GM19467 (cell line): ENCODE measurements at regions not wholly inside any gene's neighbourhood (a gene's known extent, or its start where the extent isn't known, plus 50 kb on each side); places are given as distances from the start of the nearest gene placed in this dataset.

ENCODE experiments used
- ATAC-seq: cut with Tn5 transposase; IDR thresholded peaks from one replicate; pipeline ENCODE4 v1.9.1; 2021; ENCODE audit warnings: mild to moderate bottlenecking, moderate library complexity; ENCODE audit not compliant: unreplicated experiment

DNA sequence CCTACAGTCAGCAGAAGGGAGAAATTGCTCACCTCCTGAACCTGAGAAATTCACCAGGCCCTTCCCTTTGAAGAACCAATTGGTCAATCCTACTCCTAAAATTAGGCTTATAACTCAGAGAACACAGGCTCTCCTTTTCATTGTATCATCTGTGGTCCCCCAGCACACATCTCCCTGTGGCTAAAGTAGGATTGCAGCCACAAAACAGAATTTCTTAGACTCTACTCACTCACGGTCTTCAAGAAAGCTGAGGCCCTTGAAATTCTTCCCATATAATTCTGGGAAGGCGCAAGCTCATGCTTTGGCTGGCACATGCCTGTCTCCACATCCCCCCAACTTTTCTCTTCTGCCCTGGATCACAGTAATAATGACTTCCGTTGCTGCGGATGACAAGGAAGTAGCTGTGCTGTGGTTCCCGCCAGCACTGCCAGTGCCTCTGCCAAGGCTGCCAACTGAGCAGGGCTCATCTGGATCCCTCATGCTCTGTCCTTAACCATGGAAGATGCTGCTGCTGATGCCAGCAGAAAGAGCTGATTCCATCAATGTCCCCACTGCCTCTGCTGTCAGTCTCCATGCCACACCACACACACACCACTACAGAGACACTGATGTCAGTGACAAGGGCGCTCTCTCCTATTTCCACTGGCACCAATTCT lies 200.6 kb upstream of the POU2AF2 start:
- ATAC-seq, result no peak

DNA sequence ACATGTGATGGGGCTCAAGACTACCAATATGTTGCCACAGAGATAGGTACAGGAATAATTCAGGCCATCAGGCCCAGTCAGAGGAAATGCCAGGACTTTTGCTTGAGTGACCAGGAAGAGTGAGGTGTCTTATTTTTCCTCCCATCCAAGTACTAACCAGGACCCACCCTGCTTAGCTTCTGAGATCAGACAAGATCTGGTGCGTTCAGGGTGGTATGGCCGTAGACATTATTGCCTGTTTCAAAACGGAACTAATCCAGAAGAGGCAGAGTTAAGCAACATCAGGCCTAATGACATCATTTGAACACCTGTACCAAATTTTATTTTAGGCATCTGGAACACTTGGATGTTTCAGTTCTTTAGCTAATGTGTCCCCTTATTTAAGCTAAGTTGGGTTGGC lies 205.5 kb upstream of the POU2AF2 start:
- no peak for ATAC-seq

GRCh38 chr11:111035746-111036145 lies 209.8 kb upstream of the POU2AF2 start:
- no peak for ATAC-seq

- no peak for ATAC-seq
Observed at GRCh38 chr11:111026241-111026640, 219.3 kb upstream of the POU2AF2 start.

GRCh38 chr11:111021131-111021530 lies 224.4 kb upstream of the POU2AF2 start:
- ATAC-seq, result no peak

GRCh38 chr11:111019871-111020670 lies 225.5 kb upstream of the POU2AF2 start:
- no peak for ATAC-seq

GRCh38 chr11:111019451-111019850 lies 226.1 kb upstream of the POU2AF2 start:
- no peak for ATAC-seq

DNA sequence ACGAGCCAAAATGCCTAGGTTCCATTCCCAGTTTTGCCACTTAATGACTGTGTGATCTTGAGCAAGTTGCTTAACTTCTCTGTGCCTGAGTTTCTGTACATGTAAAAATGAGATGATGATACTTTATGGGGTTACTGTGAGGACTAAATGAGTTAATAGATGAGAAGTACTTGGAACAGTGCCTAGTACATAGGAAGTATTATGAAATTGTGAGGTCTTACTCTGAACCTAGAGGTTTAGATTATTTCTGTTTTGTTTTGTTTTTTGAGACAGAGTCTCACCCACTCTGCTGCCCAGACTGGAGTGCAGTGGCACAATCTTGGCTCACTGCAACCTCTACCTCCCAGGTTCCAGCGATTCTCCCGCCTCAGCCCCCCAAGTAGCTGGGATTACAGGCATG lies 227.0 kb upstream of the POU2AF2 start:
- no peak for ATAC-seq

- no peak for ATAC-seq
Observed at GRCh38 chr11:111012491-111012890, 233.0 kb upstream of the POU2AF2 start.

GRCh38 chr11:111011275-111011594 lies 234.3 kb upstream of the POU2AF2 start:
- no peak for ATAC-seq

DNA sequence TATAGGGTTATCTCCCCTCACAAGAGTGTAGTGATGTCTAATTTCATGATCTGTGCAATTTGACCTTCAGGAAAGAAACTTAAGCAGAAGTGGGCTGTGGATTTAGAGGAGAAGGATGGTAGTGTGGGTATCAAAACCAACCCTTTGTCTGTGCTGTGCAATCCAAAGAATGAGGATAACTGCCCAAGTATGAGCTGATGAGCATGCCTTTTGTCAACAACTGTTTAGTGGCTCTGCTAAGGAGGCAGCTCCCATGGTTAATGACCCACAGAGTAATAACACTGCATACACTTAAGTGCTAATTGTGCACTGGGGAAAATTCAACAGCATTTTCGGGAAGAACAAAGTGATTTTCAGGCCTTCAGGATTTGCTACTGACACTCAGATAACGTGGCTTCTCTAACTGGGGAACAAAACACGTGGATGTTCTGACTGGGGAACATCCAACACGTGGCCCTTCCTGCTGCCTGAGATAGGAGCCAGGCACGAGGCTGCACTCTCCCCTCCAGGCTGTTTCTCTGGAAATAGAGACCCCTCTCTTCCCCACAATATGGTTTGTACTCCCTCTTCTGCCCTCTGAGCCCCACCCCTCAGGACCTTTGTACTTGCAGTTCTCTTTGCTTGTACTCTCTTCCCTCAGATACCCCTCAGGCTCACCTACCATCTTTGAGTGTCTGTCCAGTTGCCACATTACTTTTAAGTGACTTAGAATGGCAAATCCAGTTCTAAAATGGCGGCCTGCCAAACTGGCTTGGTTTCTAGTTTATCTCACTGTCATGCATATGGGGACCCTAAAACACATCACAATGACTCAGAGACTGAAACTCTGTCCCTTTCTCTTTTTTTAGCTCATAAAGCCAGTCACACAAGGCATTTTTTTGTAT lies 234.9 kb upstream of the POU2AF2 start:
- ATAC-seq, result no peak

GRCh38 chr11:111006227-111006626 lies 239.3 kb upstream of the POU2AF2 start:
- ATAC-seq, result no peak

GRCh38 chr11:111001986-111002611 lies 243.4 kb upstream of the POU2AF2 start:
- ATAC-seq, result no peak

- no peak for ATAC-seq
Observed at GRCh38 chr11:111001081-111001430, 244.5 kb upstream of the POU2AF2 start.

- no peak for ATAC-seq
Observed at GRCh38 chr11:111000400-111001080, 245.0 kb upstream of the POU2AF2 start.

GRCh38 chr11:110992481-110992880 lies 253.0 kb upstream of the POU2AF2 start:
- no peak for ATAC-seq

GRCh38 chr11:110991661-110992355 lies 253.7 kb upstream of the POU2AF2 start:
- ATAC-seq, result no peak

- ATAC-seq, result no peak
Observed at GRCh38 chr11:110990311-110990710, 255.2 kb upstream of the POU2AF2 start.

DNA sequence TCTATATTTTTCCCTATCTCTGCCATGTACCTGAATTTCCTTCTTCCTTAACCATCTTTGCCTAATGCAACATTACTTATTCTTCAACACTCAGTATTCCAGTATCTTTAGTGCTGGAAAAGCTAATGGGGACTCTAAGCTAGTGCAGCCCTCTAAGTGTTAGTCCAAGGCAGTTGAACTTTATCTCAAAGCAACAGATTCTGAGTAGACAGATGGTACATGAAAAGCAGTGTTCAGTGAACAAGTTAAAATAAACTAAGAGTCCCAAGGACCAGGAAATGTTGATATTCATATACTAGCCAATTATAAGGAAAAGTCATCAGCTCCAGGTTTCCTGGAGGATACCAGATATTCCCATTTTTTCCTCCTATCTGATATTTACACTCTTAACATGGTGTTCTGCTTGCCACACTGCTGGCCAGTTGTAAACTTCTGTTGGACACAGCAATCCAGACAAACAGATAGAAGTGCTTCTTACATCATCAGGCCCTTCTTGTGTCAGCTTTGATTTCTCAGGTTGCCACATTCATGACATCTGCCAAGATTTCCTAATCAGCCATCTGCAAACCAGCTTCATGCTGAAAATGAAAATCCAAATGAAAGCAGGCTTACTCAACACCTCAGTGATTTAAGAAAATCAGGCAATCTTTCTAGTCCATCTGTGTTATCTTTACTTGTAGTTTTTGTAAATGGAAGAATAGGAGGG lies 255.9 kb upstream of the POU2AF2 start:
- no peak for ATAC-seq

DNA sequence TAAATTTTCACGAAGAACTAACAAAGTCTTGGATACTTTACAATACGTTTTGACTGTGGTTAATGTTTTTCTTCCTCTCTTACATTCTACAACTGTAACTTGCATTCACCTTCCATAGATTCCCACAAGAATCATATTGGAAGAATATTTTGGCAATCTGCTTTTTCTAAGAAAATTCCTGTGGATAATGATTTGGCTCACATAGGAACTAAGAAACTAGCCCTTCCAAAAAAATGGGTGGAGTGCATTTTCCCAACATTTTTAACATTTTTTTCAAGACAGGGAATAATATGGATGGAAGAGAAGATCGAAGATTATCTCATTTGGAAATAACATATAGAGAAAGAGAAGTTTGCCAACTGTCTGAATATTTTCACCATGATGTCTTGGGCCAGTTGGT lies 256.9 kb upstream of the POU2AF2 start:
- no peak for ATAC-seq
